Psoas muscle (tissue), 7 donors: ENCODE measurements at regions not wholly inside any gene's neighbourhood (a gene's known extent, or its start where the extent isn't known, plus 50 kb on each side); places are given as distances from the start of the nearest gene placed in this dataset.

Experiments
- ATAC-seq, 4 donors: fragments of 200-7000 bp; cut with Tn5 transposase; one replicate each; pipeline ENCODE4 v1.9.1; 2020; ENCODE audit warnings: moderate library complexity in 3 of 4, mild to moderate bottlenecking in 2 of 4
- DNase-seq, 2 donors: peaks; one replicate each; pipeline ENCODE4 v3.0.0-alpha.2; 2020
- H3K27ac ChIP-seq: fragments of 200-600 bp; one replicate; pipeline ENCODE4 v1.8.0; 2022
- H3K27me3 ChIP-seq, 3 donors: fragments of 200-600 bp in 1 of 3; one replicate each; pipeline versions ENCODE4 v1.6.1 to v1.8.0; 2013 to 2022; ENCODE audit warnings: low read length in 2 of 3, mild to moderate bottlenecking in 2 of 3, moderate library complexity in 1 of 3; ENCODE audit not compliant: insufficient read depth in 3 of 3
- H3K36me3 ChIP-seq, 2 donors: fragments of 200-600 bp in 1 of 2; one replicate each; pipeline versions ENCODE4 v1.6.1 to v1.8.0; 2013 to 2022; ENCODE audit warnings: low read depth in 1 of 2, mild to moderate bottlenecking in 1 of 2, moderate library complexity in 1 of 2; ENCODE audit not compliant: insufficient read depth in 1 of 2
- H3K4me1 ChIP-seq: fragments of 200-600 bp; one replicate; pipeline ENCODE4 v1.8.0; 2022
- H3K4me3 ChIP-seq: fragments of 200-600 bp; one replicate; pipeline ENCODE4 v1.8.0; 2022; ENCODE audit warnings: mild to moderate bottlenecking
- H3K9me3 ChIP-seq: fragments of 200-600 bp; one replicate; pipeline ENCODE4 v1.8.0; 2022
- WGBS, 3 donors: extraction: QIAGEN DNeasy Blood & Tissue Kit; methylation state at CpG; one replicate each; pipeline versions ENCODE4 v1.1.6 to v1.1.7; 2013; 5-methylcytosine and 5-hydroxymethylcytosine counted together
- intact Hi-C, 2 donors: fragments of 100-400 bp; cut with DNase I; formaldehyde crosslinking; loops; one replicate each; pipeline versions ENCODE4 v1.11.0 to v1.14.2; 2022
- TF ChIP-seq, protein P1 (sequence below): fragments of 200-600 bp; IDR thresholded peaks from one replicate; pipeline ENCODE4 v1.8.0; 2022; ENCODE audit warnings: antibody characterized with exemption
- donor health status: healthy with polysubstance abuse.
- donor health status: DM: no; HTN: no; CAD: no; lungs with moderate emphysema.
- donor health status: Bipolar disorder and iron deficiency.
- donor health status: healthy.
- donor health status: DM: yes; HTN: yes; CAD: no.
- donor health status: DM: no; HTN: no; CAD: no.
- donor health status: DM: yes; HTN: yes; CAD: no.

DNA sequence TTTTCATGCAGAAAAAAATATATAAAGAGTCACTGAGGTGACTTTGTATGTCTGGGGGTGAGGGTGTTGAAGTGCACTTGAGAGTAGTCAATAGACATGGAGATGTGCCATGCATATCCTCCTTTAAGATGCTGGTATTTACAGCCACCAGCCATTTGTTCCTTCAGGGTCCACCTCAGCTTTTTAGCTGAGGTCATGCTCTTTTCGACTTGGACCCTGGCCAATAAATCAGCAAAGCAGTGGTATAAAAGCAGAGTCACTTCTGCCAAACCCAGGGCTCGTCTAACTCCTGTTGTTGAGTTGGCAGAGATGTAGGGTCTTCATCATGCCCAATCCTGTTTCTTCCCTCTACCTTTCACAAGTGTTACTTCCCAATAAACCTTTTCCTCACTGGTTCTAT lies 75.1 kb upstream of the OSTN start:
- 16 to 30% (median 17%) methylated on average over 2 of the region's 2 CpGs for WGBS, 3 donors
- H3K27ac ChIP-seq, result no peak overlapping the region
- H3K9me3 ChIP-seq, result no peaks in the 10 kb centered on the region
- DNase-seq (no peak), ATAC-seq (no peak)
- no peaks in the 10 kb centered on the region for H3K4me1 ChIP-seq
- no peaks in the 10 kb centered on the region for H3K36me3 ChIP-seq
- intact Hi-C loops, result no loop called here
- no peaks in the 10 kb centered on the region for H3K27me3 ChIP-seq
- TF ChIP-seq, protein P1, sequence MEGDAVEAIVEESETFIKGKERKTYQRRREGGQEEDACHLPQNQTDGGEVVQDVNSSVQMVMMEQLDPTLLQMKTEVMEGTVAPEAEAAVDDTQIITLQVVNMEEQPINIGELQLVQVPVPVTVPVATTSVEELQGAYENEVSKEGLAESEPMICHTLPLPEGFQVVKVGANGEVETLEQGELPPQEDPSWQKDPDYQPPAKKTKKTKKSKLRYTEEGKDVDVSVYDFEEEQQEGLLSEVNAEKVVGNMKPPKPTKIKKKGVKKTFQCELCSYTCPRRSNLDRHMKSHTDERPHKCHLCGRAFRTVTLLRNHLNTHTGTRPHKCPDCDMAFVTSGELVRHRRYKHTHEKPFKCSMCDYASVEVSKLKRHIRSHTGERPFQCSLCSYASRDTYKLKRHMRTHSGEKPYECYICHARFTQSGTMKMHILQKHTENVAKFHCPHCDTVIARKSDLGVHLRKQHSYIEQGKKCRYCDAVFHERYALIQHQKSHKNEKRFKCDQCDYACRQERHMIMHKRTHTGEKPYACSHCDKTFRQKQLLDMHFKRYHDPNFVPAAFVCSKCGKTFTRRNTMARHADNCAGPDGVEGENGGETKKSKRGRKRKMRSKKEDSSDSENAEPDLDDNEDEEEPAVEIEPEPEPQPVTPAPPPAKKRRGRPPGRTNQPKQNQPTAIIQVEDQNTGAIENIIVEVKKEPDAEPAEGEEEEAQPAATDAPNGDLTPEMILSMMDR, result no peak
- H3K4me3 ChIP-seq, result no peak overlapping the region

DNA sequence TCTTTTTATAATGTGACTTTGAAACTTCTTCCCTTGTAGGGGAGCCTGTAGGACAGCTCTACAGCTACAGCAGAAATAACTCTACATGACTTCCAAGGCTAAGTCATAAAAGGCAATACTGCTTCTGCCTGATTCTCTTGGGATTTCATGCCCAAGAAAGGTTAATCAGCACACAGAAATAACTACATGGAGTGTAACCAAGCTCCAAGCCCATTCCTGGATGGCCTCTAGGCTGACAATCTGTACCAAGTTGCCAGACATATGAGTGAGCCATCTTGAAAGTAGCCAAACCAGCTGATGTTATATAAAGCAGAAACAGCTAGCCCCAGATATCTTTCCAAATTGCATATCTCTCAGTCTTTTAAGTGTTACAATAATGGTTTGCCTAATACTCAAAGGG lies 75.8 kb upstream of the OSTN start:
- Histone ChIP-seq H3K4me1 (no peaks in the 10 kb centered on the region), H3K27ac (no peak overlapping the region), H3K27me3 (no peaks in the 10 kb centered on the region), H3K36me3 (no peaks in the 10 kb centered on the region), H3K9me3 (no peaks in the 10 kb centered on the region), H3K4me3 (no peak overlapping the region)
- DNase-seq (no peak), ATAC-seq (no peak)
- TF ChIP-seq, protein P1, result no peak
- intact Hi-C loops, result no loop called here

DNA sequence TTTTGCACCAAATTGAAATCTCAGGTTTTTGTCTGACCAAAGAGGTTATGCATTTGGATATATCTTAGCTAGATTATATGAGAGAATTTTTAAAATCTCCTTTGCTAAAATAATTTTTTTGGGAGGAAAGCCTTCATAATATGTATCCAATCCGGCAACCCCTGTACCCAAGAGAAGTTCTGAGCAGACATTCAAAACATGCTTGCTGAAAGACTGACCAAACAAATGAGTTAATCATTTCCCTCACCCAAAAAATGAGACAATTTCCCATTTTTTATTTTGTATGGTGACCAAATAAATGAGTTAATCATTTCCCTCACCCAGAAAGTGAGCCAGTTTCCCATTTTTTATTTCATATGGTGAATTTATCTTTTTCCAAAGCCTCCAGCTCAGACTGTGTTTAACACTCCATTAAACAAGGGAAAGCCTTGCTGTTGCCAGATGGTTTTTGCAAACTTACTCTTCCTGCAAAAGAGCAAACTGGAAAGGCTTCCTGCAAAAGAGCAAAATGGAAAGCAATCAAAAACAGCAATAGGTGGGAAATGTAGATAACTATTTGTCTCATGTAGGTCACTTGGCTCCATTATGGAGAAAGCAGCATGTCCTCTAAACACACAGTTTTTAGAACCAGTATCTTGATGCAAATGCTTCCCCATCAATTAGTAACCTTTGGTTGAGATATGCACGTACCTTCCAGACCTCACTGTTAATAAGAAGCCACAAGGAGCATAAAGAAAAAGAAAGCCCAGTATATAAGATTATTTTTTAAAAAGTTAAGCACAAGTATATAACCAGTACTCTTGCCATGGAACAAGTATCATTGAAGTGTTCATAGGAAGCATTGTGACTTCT lies 78.4 kb upstream of the OSTN start:
- ATAC-seq (no peak), DNase-seq (no peak)
- Histone ChIP-seq H3K4me1 (no peaks in the 10 kb centered on the region), H3K9me3 (no peaks in the 10 kb centered on the region), H3K4me3 (no peak overlapping the region), H3K36me3 (no peaks in the 10 kb centered on the region), H3K27ac (no peak overlapping the region), H3K27me3 (no peaks in the 10 kb centered on the region)
- WGBS, 3 donors, result 69 to 84% (median 70%) methylated on average over 2 of the region's 2 CpGs
- TF ChIP-seq, protein P1, result no peak
- intact Hi-C loops, result no loop called here

DNA sequence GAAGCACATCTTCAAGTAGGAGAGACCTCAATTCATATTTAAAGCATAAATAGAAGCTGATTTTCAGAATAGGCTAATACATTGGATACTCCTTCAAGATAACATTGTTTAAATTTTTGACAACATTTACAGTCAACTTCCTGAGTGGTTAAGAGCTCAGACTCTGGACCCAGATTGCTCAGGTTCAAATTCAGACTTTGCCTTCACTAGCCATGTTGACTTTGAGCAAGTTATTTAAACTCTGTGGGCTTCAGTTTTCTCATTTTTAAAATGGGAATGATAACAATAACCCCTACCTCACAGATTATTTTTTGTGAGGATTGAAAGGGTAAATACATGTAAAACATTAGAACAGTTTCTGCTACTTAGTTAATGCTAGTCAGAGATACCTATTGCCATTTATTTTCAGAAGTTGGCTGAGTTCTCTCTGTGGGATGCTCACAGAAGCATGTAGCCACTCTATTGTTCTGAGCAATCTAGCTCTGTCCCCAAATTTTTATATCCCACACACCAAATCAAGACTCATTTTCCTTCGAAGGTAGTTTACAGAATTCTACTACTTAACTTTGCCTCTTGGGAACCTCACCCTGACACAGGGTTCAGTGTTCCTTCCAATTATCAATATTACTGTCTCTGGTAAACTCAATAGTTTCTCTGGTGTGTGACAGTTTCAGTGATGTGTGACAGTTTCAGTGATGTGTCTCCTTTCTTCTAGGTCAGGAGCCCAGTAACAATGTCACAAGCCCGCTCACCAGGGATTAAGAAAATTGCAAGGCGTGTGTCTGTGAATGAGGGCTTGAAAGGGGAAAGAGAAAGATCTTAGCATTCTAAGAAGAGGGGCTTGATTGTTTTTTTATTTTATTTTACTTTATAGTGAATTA lies 79.4 kb upstream of the OSTN start:
- WGBS, 3 donors, result 82 to 85% (median 82%) methylated on average over 3 of the region's 3 CpGs
- TF ChIP-seq, protein P1, result no peak
- DNase-seq (no peak), ATAC-seq (no peak)
- Histone ChIP-seq H3K27me3 (no peaks in the 10 kb centered on the region), H3K9me3 (no peaks in the 10 kb centered on the region), H3K27ac (no peak overlapping the region), H3K36me3 (no peaks in the 10 kb centered on the region), H3K4me3 (no peak overlapping the region), H3K4me1 (no peaks in the 10 kb centered on the region)
- intact Hi-C loops, result no loop called here
